Lung (tissue), 11 donors: ENCODE measurements at regions not wholly inside any gene's neighbourhood (a gene's known extent, or its start where the extent isn't known, plus 50 kb on each side); places are given as distances from the start of the nearest gene placed in this dataset.

Experiments
- ATAC-seq: fragments of 200-7000 bp; cut with Tn5 transposase; one replicate; pipeline ENCODE4 v1.9.1; 2020; ENCODE audit warnings: moderate number of reproducible peaks; ENCODE audit not compliant: insufficient read depth, low FRiP score
- DNase-seq, 3 donors: peaks; one replicate each; pipeline ENCODE4 v3.0.0-alpha.2; 2013 to 2017
- H3K27ac ChIP-seq, 2 donors: one replicate each; pipeline ENCODE4 v1.5.1; 2013; ENCODE audit warnings: mild to moderate bottlenecking in 2 of 2, moderate library complexity in 2 of 2, control low read depth in 1 of 2, inconsistent platforms in 1 of 2, low read depth in 1 of 2, low read length in 1 of 2
- H3K27me3 ChIP-seq, 3 donors: one replicate each; pipeline ENCODE4 v1.5.1; 2013; ENCODE audit warnings: low read length in 2 of 3; ENCODE audit not compliant: control insufficient read depth in 3 of 3, insufficient read depth in 3 of 3
- H3K36me3 ChIP-seq, 4 donors: one replicate each; pipeline ENCODE4 v1.5.1; 2013; ENCODE audit warnings: low read length in 4 of 4, mild to moderate bottlenecking in 1 of 4, moderate library complexity in 1 of 4; ENCODE audit not compliant: control insufficient read depth in 4 of 4, insufficient read depth in 4 of 4
- H3K4me1 ChIP-seq, 5 donors: one replicate each; pipeline ENCODE4 v1.5.1; 2013; ENCODE audit warnings: low read length in 5 of 5, mild to moderate bottlenecking in 2 of 5, moderate library complexity in 1 of 5; ENCODE audit not compliant: control insufficient read depth in 5 of 5, insufficient read depth in 5 of 5
- H3K4me3 ChIP-seq: one replicate; pipeline ENCODE4 v1.5.1; 2013; ENCODE audit warnings: mild to moderate bottlenecking, control low read depth, moderate library complexity
- H3K9ac ChIP-seq, 2 donors: one replicate each; pipeline ENCODE4 v1.5.1; 2013; ENCODE audit warnings: low read length in 2 of 2, control low read depth in 1 of 2; ENCODE audit not compliant: insufficient read depth in 1 of 2
- H3K9me3 ChIP-seq, 4 donors: one replicate each; pipeline ENCODE4 v1.5.1; 2013; ENCODE audit warnings: low read length in 3 of 4, mild to moderate bottlenecking in 1 of 4, moderate library complexity in 1 of 4; ENCODE audit not compliant: control insufficient read depth in 4 of 4, insufficient read depth in 3 of 4
- WGBS, 2 donors: extraction: QIAGEN DNeasy Blood & Tissue Kit; methylation state at CpG; one replicate each; pipeline ENCODE4 v1.1.7; 2013; 5-methylcytosine and 5-hydroxymethylcytosine counted together
- TF ChIP-seq, protein P1 (sequence below): IDR thresholded peaks from 2 replicates; pipeline ENCODE4 v1.5.1; 2012; ENCODE audit warnings: mild to moderate bottlenecking; ENCODE audit errors: control extremely low read depth, extremely low read depth
- donor health status: control.
- donor health status: control.
- donor health status: Bipolar disorder and iron deficiency.
- donor health status: healthy.
- donor health status: DM: yes; HTN: yes; CAD: no.

DNA sequence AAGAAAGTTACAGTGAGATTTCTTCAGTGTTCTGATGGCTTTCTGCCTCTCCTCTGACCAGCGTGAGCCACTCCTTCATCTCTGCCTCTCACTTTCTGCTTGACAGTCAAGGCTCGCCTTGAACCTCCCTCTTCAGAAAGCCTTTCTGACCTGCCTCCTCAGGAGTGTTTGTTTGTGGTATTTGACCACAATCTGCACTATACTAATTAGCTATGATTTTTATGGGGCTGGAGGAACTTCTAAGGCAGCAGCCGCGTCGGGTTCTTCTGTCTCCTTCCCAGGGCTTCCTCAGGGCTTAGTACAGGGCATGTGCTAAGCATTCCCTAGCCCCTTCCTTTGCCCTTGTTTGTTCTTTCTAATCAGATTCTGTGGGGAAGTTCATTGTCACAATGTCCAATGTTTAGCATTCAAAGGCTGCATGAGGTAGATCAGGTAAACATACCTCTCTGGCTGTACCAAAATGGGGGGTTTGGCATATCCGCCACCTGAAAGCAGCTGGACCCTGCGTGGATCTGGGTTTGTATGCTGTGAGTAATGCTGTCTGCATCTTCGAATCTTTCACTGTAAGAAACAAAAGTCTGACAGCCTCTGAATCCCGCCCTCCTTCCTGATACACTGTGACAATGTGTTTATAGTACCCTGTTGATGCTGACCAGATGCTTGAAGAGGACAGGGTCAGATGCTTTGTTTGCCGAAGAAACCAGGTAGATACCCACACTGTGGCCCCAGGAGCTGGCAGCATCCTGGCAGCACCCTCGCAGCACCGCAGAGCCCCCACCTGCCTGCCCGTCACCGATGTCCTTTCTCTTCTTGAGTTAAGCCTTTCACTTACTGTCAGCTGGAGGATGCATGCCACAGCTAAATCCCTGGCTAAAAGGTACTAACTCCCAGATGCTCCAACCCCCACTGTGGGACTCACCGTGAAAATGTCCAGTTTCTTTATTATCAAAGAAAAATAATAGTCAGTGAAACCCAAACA is 260.8 kb upstream of the HDAC4 start:
- Histone ChIP-seq H3K4me1 (peaks cover 0 to 8% (median 0%) of the 10 kb centered on the region in 5 donors), H3K9ac (no peak overlapping the region), H3K27me3 (peaks cover 0 to 9% (median 8%) of the 10 kb centered on the region in 3 donors), H3K36me3 (no peaks in the 10 kb centered on the region), H3K27ac (no peak overlapping the region), H3K4me3 (no peak overlapping the region), H3K9me3 (no peaks in the 10 kb centered on the region)
- 50 to 64% methylated on average over 15 of the region's 15 CpGs for WGBS, 2 donors
- ATAC-seq (no peak), DNase-seq (peak in 1 of 3 donors; percentile 13)
- TF ChIP-seq, protein P1, sequence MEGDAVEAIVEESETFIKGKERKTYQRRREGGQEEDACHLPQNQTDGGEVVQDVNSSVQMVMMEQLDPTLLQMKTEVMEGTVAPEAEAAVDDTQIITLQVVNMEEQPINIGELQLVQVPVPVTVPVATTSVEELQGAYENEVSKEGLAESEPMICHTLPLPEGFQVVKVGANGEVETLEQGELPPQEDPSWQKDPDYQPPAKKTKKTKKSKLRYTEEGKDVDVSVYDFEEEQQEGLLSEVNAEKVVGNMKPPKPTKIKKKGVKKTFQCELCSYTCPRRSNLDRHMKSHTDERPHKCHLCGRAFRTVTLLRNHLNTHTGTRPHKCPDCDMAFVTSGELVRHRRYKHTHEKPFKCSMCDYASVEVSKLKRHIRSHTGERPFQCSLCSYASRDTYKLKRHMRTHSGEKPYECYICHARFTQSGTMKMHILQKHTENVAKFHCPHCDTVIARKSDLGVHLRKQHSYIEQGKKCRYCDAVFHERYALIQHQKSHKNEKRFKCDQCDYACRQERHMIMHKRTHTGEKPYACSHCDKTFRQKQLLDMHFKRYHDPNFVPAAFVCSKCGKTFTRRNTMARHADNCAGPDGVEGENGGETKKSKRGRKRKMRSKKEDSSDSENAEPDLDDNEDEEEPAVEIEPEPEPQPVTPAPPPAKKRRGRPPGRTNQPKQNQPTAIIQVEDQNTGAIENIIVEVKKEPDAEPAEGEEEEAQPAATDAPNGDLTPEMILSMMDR, result no peak

DNA sequence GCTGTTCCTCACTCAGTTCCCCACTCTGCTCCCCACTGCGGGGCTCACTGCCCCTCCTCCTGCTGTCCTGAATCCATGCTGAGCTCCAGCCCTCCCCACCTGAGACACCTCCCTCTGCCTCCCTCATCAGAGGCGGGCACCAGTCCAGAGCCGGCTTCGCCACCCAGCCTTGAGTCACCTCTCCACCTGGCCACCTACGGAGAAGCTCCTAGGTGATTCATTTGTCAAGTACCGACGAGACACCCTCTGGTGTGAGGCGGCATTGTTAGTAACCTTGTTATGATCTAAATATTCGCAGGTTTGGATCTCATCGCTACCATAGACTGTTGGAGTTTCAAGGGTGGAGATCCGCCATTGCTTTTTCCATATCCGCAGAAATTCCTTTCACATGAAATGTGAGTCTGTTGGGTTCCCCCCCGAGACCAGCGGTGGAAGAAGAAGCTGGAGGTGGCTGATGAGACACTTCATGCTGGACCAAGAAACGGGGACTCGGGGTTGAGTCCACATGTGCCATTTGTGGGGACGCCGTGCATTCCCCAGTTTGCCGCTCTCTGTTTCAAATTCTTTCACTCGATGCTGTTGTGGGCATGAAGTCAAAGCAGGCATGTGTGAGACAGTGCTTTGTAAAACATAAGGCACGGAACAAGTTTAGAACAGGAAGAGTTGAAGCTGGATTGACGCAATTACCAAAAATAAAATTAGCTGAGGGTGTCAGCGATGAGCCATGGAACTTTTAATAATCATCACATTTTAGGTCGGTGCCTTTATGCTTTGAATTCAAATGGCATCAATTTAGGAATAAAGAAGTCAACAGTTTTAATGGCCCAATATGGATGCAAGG is 259.8 kb upstream of the HDAC4 start:
- no peak overlapping the region for H3K4me3 ChIP-seq
- TF ChIP-seq, protein P1, result no peak
- no peak overlapping the region for H3K27ac ChIP-seq
- 83 to 85% methylated on average over 24 of the region's 24 CpGs for WGBS, 2 donors
- H3K4me1 ChIP-seq, result peaks cover 0 to 8% (median 0%) of the 10 kb centered on the region in 5 donors
- H3K9ac ChIP-seq, result no peak overlapping the region
- H3K27me3 ChIP-seq, result peaks cover 0 to 12% (median 9%) of the 10 kb centered on the region in 3 donors
- no peaks in the 10 kb centered on the region for H3K9me3 ChIP-seq
- no peaks in the 10 kb centered on the region for H3K36me3 ChIP-seq
- ATAC-seq (no peak), DNase-seq (peak in 1 of 3 donors; percentile 5)

DNA sequence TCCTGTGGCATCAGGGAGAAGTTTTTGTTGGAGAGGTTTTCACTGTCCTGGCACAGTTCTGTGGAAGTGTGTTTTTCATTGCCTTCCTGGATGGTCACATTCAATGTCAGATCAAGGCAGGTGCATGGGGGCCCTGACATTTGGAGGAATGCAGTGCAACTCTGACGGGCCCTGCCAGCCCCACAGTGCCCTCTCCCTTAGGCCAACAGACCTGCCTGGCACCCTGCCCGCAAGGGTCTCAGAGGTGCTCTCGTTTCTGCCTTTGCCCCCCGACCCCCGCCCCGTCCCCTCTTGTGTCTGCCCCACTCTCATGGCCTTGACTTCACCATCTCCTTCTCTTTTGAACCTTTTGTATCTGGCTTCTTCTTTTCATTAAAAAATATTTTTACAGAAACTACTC is 257.2 kb upstream of the HDAC4 start:
- TF ChIP-seq, protein P1, result no peak
- no peak for ATAC-seq
- no peak for DNase-seq
- 86 to 93% methylated on average over 6 of the region's 6 CpGs for WGBS, 2 donors
- H3K27ac ChIP-seq, result no peak overlapping the region
- H3K9me3 ChIP-seq, result no peaks in the 10 kb centered on the region
- H3K27me3 ChIP-seq, result peaks cover 0 to 12% (median 9%) of the 10 kb centered on the region in 3 donors
- H3K9ac ChIP-seq, result no peak overlapping the region
- H3K4me3 ChIP-seq, result no peak overlapping the region
- peaks cover 0 to 8% (median 0%) of the 10 kb centered on the region in 5 donors for H3K4me1 ChIP-seq
- H3K36me3 ChIP-seq, result no peaks in the 10 kb centered on the region
